Stimulated activated CD8-positive, alpha-beta memory T cell treated with anti-CD3 and anti-CD28 coated beads, Interleukin-15, amount 100 ng/mL, for 48 hours (primary cell): ENCODE measurements at regions not wholly inside any gene's neighbourhood (a gene's known extent, or its start where the extent isn't known, plus 50 kb on each side); places are given as distances from the start of the nearest gene placed in this dataset.

ENCODE experiments used
- DNase-seq, 2 donors: peaks; one replicate each; pipeline ENCODE4 v3.0.0-alpha.2; 2020; ENCODE audit warnings: low read depth in 2 of 2

DNA sequence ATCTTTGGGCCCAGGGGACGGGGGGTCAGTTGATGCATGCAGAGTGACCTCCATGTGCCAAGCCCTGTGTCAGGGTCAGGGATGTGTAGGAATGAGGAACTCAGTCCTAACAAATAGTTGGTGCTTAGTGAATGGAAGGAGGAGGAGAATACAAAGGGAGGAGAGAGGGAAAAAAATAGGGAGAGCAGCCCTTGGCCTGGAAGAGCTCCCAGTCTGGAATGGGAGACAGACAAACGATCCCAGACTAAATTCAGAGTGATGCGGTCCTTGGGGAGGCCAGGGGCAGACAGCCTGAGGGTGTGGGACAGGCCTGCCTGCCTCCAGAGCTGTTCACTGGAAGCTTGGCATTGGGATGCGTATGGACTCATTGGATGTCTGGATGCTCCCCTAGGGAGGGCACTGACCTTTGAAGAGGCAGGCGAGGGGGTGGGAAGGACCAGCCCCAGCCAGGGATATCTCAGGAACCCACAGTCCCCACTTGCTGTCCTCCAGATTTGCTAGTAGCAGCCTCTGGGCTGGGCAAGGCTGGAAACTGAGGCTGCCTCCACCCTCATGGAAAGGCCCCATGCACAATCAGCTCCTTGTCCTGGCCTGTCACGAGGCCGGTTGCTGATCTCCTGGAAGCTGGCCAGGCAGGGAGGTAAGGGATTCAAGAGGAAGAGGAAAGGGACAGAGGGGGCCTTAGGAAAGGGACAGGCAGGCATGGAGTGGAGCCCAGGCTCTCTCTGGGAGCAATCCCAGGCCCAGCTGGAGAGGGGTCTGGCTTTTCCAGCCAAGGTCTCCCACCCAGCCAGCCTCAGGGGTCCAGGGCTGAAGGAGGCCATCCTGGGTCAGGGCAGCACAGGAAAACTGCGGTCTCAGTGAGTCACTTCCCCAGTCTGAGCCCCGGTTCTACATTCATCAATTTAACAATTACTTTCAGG is 69.0 kb upstream of the GGTA1 start:
- no peak for DNase-seq

DNA sequence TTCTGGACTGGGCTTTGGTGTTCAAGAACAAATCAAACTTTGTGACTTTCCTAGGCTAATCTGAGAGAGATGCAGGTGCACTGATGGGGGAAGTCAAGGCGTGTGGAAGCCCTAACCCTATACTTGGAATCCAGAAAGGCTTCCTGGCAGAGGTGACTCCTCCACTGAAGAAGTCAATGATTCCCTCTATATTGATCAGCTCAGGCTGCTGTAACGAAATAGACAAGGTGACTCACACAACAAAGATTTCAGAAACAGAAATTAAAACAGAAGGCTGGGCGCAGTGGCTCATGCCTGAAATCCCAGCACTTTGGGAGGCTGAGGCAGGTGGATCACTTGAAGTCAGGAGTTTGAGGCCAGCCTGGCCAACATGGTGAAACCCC is 69.6 kb upstream of the GGTA1 start:
- DNase-seq = no peak

DNA sequence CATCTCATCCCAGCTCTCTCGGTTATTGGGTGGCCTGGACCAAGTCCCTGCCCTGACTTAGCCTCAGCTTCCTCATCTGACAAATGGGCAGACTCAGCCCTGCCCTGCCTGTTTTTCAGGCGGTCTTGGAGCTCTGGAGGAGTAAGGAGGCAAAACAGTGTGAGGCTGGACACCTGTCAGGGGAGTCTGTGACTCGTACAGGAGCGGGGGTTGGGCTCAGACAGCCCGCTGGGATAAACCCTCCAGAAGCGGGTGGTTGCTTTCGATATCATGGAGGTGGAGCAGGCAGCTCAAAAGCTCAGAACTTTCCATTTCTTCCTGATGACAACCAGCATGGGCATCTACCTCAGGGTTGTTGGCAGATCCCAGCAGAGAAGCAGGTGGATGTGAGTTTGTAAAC is 72.9 kb upstream of the GGTA1 start:
- DNase-seq = no peak

DNA sequence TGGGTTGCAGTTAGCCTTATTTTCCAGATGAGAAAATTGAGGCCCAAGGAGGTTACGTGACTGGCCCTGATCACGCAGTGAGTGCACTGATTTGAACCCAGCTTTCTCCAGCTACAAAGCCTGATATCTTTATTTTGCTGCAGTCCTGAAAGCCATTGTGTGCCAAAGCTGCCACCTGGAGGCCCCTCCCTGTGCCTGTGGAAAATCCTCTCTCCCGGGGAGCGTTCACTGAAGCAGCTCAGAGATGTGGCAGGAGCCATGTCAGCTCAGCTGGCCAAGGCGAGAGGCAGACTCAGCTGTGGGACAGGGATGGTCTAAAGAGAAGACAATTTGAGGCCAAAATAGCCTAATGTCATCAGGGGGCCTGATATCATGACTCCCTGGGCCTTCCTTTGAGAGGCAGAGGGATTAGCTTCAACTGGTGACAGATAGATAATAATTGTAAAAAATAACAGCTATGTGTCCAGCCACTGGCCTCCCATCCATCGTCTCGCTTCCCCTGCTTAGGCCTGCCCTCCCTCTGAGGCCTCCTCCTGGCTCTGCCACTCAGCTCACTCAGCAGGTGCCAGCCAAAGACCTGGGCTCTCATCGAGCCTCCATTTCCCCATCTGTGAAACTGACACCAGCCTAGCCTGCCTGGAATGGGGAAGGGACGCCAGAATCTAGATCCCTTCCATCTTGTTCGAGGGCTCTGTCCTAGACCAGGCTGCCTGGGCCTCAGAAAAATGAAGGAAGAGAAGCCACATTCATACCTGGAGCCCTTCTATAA is 74.3 kb upstream of the GGTA1 start:
- no peak for DNase-seq

DNA sequence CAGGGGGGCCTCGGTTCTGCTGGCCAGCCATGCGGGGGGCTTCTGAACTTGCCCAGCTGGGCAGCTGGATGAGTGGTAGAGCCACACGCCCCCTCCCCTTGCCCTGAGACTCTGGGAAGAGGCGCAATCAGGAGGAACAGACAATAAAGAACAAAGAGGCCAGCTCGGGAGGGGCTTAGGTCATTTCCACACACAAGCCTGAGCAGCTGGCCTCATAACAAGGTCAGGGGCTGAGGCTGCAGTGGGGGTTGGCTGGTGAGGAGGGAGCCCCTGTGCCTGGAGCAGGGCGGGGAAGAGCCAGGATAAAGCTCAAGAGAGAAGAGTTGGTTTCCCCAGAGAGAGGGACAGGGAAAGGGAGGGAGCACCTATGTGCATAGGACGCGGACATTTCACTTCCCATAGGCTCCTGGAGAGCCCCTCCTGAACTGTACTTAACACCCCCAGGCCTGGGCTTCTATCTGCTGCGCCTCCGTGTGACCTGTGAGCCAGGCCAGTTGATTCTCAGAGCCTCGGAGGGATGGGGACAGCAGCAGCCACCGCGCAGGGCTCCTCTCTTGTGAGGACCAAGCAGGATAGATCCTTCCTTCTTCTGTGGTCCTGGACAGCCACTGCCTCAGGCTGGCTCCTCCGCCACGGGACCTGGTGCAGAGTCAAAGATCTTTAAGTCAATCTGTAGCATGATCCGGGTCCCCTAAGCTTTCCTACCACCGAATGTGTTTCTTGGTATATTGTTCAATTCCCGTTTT is 75.3 kb upstream of the GGTA1 start:
- no peak for DNase-seq

DNA sequence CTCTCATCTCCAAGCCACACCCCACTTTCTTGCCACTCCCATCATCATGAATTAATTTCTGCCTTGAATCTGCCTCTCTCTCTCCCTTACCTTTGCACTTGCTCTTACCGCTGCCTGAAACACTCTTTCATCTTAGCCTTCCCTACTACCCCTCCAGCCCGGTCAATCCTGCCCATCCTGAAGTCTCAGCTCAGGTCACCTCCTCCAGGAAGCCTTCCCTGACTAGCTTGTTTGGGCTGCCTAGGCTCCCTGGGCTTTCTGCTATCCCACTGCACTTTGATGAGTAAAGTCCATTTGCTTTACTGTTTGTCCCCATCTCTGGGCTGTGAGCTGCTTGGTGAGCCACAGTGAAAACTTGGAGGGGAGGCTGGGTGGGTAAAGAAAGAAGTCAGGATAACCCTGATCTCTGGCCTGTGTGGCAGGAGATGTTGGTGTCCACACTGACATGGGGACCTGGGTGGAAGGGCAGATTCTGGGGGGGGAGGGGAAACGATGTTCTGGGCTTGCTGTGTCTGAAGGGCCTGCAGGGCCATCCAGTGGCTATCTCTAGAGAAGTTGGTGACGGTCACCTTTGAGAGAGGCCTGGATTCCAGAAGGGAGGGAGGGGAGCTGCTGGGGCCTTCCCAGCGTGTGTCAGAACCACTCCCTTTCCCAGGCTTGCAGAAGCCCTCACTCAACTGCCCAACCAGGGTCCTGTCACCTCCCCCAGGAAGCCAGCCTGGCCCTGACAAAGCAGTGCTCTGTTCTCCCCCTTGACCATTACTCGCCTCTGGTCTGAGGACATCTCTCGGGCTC is 75.0 kb upstream of the DAB2IP start:
- no peak for DNase-seq

DNA sequence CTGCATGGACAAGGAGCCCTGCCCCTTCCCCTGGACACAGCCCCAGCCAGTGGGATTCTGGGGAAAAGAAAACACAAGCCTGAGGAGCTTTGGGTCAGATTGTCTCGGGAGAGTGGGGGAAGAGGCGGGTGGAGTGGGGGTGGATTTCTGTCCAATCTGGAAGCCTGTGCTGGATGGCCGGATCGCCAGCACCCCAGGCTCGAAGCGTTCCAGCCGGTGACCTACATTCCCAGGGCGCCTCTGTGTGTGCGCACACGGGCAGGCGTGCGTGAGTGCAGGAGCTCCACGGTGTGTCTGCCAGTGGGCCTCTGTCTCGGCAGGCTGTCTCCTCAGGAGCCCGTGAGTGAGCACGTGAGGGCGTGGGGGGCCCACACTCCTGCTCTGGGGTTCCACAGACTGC is 74.3 kb upstream of the DAB2IP start:
- no peak for DNase-seq

DNA sequence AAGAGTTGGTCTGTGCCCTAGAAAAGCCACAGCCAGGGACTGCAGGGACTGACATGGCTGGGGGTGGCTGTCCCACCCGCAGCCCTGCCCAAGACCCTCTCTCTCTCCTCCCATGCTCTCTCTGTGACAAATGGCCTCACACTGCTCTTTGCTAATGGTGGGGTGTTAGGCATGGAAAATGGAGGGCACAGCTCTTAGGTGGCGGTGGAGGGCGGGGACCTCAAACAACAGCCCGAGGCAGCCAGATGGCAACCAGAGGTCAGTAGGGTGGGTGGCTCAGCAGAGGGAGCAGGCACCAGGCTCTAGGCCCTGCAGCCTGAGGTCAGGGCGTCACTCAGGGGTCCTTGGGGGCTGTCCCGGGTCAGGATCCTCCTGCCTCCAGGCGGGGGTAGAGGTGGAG is 73.9 kb upstream of the DAB2IP start:
- no peak for DNase-seq

DNA sequence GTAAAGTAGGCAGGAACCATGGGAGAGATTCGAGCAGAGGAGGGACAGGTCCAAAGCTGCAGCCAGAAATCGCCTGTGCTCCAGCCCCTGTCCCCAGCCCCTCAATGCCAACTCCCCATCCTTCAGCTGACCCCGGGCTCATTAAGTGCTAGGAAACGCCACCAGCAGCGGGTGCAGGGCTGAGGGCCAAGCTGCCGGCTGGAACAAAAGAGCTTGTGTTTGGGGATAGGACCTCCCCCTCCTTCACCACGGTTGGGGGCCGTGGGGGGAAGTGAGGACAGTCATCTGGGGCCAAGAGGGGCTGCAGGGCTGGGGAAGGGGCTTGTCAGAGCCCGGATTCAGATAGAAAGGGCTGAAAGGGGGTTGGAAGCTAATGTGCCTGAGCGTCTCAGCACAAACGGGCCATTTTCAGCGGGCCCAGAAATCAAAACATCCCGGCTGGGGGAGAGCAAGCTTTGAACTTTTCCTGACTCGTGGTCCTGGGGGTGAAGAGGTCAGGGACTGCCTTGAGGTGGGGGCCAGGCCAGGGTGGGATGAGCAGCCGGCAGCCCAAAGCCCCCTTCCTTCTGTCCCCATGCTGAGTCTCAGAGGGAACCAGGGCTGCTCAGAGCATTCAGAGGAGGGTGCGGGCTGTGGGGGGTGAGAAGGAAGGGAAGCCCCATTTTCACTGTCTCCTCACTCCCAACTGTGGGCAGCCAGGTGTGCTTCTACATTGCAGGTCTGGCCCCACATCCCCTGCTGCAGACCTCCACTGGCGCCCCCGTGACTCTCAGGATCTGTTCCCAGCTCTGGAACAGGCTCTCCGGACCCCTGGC is 69.4 kb upstream of the DAB2IP start:
- no peak for DNase-seq

- DNase-seq = no peak
Observed at GRCh38 chr9:121582641-121583040, 68.8 kb upstream of the DAB2IP start.

DNA sequence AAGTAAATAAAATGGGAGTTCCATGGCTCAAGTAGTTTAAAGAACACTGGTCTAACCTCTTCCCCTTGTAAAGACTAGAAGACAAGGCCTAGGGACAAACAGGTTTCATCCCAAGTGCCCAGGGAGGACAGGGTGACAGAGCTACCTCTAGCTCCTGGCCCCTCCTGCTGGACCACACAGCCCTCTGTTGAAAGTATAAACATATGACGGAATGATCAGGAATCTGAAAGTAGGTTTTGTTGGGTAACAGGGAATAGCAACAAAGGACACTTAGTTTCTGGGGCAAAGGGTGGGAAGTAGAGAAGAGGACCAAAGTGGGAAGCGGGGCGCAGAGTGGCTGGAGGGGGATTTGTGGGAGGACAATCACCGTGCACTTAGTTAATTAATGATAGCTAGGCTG is 67.0 kb upstream of the DAB2IP start:
- DNase-seq = no peak

DNA sequence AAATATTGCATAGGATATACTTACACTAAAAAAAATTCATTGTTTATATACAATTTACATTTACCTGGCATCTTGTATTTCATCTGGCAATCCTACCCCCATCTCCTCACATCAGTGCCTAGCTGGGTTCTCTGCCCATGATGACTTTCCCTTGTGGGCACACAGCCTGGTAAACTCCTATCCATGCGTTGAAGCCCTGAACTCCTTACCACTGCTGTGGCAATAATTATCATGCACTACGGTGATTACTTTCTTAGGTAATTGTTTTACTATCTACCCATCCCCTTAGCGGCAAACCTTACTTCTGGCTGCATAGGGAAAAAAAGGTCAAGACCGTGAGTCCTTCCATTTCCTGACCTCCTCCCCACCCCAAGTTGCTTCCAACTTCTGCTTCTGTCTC is 63.6 kb upstream of the DAB2IP start:
- DNase-seq = no peak

DNA sequence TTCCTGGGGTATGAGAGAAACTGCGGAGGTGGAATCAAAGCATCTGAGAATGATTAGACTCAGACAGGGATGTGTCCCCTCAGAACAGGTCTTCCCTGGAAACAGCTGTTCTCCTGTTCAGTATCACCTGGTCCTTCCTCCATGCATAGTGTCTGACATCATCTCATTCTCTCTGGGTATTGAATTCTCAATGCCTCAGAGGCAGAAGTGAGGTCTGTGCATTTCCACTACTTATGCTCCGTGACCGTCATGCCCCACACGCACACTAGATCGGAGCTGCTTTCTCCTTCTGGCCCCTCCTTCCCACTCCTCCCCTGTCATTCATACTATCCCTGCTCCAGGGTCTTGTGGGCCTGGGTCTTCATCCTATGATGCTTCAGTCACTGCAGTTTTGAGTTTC is 61.4 kb upstream of the DAB2IP start:
- no peak for DNase-seq

DNA sequence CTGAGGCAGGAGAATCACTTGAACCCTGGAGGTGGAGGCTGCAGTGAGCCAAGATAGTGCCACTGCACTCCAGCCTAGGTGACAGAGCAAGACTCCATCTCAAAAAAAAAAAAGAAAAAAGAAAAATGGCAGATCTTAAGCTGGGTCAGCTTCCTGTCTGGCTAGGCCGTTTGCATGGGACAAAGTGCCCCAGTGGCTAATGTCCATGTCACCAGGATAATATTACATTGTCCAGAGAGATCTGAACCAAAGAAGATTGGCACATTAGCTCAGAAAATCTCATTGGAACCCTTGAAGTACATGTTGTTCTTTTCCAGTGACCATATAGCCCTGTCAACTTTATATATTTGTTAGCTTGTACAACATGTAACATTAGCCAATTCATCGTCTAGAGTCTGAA is 59.2 kb upstream of the DAB2IP start:
- DNase-seq = no peak

DNA sequence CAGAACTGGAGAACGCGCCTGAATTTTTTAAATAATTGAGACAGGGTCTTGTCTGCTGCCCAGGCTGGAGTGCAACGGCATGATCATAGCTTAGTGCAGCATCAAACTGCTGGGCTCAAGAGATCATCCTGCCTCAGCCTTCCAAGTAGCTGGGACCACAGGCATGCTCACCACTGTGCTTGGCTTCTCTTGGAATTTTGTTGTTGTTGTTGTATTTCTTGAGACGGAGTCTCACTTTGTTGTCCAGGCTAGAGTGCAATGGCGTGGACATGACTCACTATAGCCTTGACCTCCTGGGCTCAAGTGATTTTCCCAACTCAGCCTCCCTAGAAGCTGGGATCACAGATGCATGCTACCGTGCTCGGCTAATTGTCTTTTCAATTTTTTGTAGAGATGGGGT is 58.4 kb upstream of the DAB2IP start:
- DNase-seq = no peak

- no peak for DNase-seq
Observed at GRCh38 chr9:121596515-121596914, 54.9 kb upstream of the DAB2IP start.

DNA sequence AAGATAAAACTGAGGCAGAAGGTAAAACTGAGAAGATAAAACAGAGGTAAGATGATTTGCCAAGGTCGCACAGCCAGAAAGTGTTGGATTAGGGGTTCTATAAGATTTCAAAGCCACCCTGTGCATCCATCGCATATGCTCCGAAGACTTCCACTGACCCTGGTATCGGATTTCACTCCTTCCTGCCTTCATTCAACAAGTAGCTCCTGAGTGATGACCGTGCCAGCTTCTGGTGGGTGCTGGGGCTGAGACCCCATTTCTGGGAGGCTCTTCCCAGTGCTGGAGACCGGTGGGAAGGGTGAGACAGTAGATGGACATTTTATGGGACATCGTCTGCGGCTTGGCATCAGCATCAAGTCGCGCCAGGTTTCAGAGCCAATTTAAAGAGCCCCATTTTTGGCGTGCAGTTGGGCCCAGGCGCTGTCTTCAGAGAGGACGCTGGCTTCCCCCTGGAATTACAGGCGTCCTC is 53.7 kb upstream of the DAB2IP start:
- no peak for DNase-seq

DNA sequence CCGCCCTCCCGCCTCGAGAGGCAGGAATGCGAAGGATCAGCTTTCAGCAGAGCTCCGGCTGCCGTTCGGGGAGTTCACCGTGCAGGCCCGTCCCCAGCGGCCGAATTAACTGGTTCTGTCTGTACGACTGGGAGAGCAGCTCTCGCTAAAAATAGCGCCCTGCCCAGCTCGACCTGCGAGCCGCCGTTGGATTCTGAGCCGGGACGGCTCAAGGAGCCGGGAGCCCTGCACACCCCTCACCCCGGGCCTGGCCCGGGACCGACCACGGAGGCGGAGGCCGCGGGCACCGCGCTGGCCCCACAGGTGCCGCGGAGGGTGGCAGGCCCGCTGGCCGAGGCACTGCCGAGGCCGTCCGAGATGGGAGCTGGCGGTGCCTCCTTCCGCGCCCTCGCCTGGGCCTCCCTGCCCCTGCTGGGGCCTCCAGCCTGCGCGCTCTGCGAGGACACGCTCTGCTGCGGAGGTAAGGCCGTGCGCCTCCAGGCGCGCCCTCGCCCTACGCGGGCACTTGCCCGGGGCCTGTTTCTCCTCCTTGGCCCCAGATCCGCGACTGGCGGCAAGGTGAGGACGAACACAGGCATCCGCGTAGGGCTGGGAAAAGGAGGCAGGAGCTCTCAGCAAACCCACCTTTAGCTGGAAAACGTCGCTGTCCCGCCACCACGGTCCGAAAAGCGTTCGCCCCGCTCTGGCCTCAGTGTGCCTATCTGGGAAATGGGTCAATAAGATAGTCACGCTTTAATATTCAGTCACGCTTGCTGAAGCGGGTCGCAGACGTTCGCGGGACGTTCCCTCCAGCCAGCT is 53.1 kb upstream of the DAB2IP start:
- DNase-seq = no peak

GRCh38 chr9:121598965-121599871 is 52.2 kb upstream of the DAB2IP start:
- no peak for DNase-seq
